ENCODE measurements at regions not wholly inside any gene's neighbourhood (a gene's known extent, or its start where the extent isn't known, plus 50 kb on each side); places are given as distances from the start of the nearest gene placed in this dataset.

DNA sequence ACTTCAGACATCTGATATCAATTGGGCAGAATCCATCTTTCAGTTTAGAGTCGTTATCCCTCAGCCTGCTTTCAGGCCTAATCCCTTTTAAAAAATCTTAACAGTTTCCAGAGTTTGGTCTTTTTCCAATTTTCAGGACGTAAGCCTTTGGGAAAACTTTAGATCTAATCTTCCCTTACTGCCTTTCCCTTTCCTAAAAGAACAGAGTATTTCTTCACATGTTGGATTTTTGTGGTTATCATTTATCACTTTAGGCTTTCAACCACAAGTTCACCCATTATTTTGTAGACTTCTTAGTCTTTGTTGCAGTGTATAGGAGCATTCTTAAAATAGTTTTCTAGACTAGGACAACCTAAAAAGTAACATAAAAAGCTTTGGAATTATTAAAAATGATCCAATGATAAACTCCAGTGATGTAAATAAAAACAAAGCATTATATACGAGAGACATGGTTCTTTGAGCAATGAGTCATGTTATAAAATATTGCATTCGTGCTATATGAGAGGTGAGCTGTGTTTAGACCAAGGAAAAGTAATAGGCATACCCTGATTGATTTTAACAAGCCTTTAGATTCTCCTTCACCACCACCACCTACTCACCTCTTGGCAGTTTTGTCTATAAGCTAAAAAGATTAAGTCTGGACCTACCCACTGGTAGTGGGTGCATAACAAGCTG is 90.4 kb upstream of the MCHR2 start:
- TF ChIP-seq, protein P1, sequence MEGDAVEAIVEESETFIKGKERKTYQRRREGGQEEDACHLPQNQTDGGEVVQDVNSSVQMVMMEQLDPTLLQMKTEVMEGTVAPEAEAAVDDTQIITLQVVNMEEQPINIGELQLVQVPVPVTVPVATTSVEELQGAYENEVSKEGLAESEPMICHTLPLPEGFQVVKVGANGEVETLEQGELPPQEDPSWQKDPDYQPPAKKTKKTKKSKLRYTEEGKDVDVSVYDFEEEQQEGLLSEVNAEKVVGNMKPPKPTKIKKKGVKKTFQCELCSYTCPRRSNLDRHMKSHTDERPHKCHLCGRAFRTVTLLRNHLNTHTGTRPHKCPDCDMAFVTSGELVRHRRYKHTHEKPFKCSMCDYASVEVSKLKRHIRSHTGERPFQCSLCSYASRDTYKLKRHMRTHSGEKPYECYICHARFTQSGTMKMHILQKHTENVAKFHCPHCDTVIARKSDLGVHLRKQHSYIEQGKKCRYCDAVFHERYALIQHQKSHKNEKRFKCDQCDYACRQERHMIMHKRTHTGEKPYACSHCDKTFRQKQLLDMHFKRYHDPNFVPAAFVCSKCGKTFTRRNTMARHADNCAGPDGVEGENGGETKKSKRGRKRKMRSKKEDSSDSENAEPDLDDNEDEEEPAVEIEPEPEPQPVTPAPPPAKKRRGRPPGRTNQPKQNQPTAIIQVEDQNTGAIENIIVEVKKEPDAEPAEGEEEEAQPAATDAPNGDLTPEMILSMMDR (IDR thresholded peaks at IDR 0.05; ENCODE audit: insufficient read depth, low read length, poor library complexity, severe bottlenecking) = no peak
- no peak for TF ChIP-seq EZH2phosphoT487 (conservative IDR thresholded peaks at IDR 0.05; ENCODE audit: low read length)
